Hindlimb muscle (tissue), 1 donor: ENCODE measurements at regions not wholly inside any gene's neighbourhood (a gene's known extent, or its start where the extent isn't known, plus 50 kb on each side); places are given as distances from the start of the nearest gene placed in this dataset.
"Not testable (repeated sequence)": the region's sequence is repeated elsewhere in the genome, so short reads cannot be mapped to it uniquely, and the experiment has no call there.

Source experiments
- DNase-seq: peaks from one replicate; pipeline ENCODE4 v3.0.0-alpha.2; 2013

DNA sequence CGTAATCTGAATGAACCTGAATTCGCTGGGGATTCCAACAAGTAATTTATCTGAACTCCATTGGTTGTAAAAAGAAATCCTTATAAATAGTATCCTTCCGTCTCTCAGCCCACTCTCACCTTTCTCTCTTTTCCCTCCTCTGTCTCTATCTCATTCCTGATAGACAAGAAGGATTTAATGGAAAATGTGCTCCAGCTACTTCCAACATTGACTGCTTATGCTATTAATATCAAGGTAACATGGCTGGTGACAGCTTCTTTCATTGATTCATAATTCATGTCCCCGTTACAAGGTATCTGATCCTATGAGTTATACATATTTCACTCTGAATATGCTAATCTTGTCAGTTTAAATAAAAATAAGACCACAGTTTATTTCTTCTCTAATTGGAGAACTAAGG is 326.8 kb downstream of the RASEF start:
- DNase-seq: no peak

DNA sequence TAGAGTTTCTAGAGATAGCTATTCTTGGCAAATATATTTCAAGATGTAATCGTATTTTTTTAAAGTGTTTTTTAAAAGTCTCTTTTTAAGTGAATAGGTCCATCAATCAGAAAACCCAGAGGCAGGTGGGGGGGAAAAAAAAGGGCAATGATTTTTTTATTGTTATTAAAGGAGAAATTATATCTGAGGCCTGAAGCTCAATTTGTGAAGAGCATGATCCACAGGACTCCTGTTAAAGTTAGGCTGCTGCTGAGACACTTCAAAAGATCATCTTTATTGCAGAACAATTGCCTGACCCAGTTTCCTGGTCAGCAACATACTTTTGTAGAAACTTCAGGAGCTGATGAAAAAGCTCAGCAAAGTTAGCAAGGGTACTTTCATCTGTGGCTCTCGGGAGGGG is 326.2 kb downstream of the RASEF start:
- no peak for DNase-seq

GRCh38 chr9:82745919-82746318 is 317.0 kb downstream of the RASEF start:
- DNase-seq: no peak

GRCh38 chr9:82750411-82750913 is 312.5 kb downstream of the RASEF start:
- no peak for DNase-seq

GRCh38 chr9:82757924-82758323 is 305.0 kb downstream of the RASEF start:
- DNase-seq: no peak

DNA sequence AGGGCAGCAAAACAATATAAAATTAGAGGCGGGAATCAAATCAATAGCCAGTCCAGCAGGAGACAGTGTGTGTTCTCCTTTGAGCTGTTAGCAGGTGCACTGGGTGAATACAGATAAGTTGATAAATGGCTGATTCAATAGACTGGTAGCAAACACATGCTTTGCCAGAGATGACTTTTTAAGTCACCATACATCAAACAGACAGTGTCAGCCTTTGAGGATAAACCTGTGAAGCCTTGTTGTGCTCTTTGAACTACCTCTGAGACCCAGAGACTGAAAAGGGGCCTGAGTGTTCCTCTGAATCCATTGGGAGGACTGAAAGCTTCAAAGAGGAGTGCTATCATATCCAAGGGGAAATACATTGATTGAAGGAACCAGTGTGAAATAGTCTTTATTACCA is 301.9 kb downstream of the RASEF start:
- no peak for DNase-seq

DNA sequence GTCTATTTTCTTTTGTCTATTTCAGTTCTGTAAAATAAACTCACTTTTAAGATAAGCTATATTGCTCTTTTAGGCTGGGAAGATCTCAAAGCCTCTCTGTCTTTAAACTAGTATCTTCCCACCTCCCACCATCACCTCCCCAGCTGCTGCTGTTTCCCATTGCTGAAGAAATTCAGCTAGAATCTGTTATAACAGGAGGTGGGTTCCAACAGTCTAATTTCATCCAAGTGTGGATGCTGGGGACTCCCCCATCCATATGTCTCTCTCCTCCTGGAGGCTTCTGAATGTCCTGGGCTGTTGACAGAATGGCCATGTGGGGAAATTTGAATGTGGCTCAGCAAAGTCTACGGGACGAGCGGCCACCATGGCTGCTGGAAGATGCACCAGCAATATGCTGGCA is 301.0 kb downstream of the RASEF start:
- DNase-seq: no peak

DNA sequence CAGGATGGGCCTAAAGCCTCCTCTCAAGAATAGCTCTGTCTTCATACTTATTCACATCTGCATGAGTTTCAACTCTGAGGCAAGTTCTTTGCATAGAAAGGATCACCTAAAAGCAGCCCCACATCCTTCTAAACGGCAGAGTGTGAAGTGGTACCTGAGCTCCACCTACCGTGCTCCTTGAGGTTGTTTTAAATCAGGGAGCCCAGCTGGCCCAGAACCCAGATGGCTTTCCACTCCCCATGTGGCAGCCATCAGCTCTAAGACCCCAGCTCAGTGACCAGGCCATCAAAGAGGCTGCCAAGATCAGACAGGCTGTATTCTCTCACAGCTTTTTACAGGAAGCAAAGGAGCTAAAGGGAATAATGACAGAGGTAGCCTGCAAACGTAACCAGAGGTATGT is 299.3 kb downstream of the RASEF start:
- no peak for DNase-seq

- no peak for DNase-seq
Observed at GRCh38 chr9:82764061-82764668, 298.8 kb downstream of the RASEF start.

DNA sequence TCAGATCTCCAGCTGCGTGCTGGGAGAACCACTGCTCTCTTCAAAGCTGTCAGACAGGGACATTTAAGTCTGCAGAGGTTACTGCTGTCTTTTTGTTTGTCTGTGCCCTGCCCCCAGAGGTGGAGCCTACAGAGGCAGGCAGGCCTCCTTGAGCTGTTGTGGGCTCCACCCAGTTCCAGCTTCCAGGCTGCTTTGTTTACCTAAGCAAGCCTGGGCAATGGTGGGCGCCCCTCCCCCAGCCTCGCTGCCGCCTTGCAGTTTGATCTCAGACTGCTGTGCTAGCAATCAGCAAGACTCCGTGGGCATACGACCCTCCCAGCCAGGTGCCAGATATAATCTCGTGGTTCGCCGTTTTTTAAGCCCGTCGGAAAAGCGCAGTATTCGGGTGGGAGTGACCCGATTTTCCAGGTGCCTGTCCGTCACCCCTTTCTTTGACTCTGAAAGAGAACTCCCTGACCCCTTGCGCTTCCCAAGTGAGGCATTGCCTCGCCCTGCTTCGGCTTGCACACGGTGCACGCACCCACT is 288.2 kb downstream of the RASEF start:
- not testable (repeated sequence) for DNase-seq

GRCh38 chr9:82776508-82776907 is 286.4 kb downstream of the RASEF start:
- no peak for DNase-seq

DNA sequence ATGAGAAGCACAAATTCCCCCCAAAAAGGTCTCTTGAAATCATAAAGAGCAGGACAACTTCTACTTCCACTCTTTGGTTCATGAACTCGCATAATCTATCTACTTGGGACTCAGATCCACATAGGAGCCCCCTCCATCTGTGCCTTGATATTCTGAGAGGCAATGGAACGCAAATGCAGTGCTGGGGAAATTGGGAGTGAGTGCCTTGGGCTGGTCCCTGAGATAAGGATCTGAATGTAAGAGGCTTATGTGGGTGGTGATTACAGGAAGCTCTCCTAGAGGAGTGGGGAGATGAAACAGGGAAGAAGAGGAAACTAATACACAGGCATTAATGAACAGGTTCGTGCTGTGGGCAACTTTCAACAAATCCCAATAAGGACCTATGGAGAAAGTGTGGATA is 285.6 kb downstream of the RASEF start:
- no peak for DNase-seq

DNA sequence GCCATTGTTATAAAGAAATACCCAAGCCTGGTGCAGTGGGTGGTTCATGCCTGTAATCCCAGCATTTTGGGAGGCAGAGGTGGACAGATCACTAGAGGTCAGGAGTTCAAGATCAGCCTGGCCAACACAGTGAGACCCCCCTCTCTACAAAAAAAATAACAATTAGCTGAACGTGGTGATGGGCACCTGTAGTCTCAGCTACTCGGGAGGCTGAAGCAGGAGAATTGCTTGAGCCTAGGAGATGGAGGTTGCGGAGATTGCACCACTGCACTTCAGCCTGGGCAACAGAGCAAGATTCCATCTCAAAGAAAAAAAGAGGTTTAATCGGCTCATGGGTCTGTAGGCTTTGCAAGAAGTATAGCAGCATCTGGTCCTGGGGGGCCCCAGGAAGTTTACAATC is 284.0 kb downstream of the RASEF start:
- DNase-seq: not testable (repeated sequence)

- DNase-seq: no peak
Observed at GRCh38 chr9:82780017-82780416, 282.9 kb downstream of the RASEF start.

DNA sequence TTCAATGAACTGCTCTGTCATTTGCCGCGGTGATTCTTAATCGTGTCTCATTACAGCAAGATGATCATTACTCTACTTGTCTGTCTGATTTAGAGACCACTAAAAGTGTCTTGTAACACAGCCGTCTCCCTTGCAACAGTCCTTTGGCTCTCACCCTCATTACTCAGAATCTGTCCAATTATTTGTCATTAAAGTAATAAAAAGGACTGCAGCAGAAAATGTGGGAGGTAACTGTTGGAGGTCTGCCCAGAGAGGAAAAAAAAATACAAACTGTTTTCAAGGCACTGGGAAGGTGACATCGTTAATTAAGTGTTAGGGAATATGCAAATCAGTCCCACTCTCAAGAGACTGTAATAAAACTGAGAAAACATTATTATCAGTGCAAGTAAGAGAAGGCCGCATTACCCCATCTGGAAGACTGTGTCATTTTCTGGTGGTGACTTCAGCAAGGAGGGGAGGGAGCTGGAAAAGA is 281.0 kb downstream of the RASEF start:
- no peak for DNase-seq

DNA sequence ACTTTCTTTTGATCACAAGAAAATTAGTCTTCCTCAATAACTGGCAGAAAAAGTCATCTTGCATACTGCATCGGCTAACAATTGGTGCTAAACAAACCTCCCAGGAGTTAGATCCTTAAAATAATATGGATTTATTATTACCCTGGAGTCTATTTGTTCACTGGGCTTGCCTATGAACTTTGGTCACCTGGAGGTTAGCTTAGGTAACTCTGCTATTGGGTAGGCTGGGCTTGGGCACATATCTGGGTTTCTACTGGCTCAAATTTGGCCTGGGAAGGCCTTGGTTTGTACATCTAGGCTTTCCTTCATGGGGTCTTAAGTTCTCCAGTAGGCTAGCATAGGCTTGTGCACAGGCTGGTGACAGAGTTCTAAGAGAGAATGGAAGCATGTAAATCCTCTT is 279.9 kb downstream of the RASEF start:
- no peak for DNase-seq

DNA sequence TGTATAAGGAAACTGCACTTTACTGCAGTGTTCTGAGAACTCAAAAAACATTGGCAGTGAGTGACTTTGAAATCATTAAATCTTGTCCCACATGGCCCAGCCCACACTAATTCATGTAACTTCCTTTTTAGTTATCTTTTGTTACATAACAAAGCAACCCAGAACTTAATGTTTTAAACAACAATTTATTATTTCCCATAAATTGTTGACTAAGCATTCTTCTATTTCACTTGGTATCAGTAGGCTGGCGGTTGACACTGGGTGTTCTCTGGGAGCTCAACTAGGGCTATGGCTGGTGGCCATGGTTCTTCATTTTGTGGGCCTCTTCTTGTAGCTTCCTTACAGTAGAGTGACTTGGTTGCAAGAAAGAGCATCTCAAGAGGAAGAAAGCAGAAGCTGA is 278.4 kb downstream of the RASEF start:
- no peak for DNase-seq

- DNase-seq: no peak
Observed at GRCh38 chr9:82789155-82789824, 273.7 kb downstream of the RASEF start.

DNA sequence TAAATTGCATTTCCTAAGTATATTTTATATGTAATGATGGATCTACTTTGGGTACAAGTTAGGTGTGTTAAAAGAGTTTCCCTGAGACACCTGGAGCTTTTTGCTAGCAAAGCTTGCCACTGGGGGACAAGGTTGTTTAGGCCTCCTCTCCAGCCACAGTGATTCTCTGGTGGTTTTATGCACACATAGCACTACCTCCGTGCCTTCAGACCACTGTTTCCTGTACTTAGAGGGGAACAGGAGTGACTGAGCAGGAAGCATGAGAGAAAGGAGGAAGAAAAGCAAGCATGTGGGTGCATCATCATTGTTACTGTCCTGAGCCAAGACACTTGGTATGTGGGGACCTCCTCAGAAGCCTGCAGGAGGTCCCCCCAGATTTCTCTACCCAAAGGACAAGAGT is 272.1 kb downstream of the RASEF start:
- no peak for DNase-seq

GRCh38 chr9:82791692-82792091 is 271.2 kb downstream of the RASEF start:
- no peak for DNase-seq

DNA sequence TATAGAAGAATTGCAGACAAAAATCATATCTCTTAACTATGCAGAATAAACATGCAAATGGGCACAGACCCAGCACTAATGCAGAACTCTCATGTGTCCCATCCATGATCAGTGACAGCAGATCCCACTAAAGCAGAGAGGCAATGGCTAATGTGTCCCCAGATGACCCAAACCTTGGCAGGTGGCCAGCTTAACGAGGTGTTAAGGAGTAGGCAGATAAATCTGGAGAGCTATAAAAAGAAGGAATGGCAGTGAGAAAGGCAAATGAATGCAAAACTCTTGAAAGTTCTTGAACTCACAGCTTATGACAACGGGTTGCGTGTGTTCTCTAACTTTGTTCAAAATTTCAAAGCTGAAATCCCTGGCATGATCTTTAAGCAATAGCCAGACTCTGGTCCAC is 265.4 kb downstream of the RASEF start:
- DNase-seq: no peak

DNA sequence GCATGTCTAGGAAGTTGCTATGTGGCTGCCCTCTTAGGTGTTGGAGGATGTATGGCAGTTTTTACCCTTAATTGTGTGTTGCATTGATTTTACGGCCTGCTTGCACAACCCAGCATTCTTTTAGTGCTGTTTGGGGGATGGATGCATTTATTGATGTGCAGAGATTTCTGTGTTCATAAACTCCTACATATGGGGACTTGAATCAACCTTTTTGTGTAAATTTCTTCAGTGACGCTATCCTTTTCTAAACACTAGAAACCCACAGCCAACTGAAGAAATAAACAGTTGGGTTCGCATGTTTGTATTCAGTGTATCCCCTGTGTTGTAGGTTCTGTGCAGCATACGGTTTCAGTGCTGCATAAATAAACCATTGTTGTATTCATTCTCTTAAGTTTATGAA is 263.7 kb downstream of the RASEF start:
- DNase-seq: no peak

- no peak for DNase-seq
Observed at GRCh38 chr9:82805027-82805426, 257.9 kb downstream of the RASEF start.

GRCh38 chr9:82808478-82808877 is 254.5 kb downstream of the RASEF start:
- DNase-seq: no peak
